H9 (cell line): ENCODE measurements at regions not wholly inside any gene's neighbourhood (a gene's known extent, or its start where the extent isn't known, plus 50 kb on each side); places are given as distances from the start of the nearest gene placed in this dataset.

Experiments
- DNase-seq: peaks from one replicate; pipeline ENCODE4 v3.0.0-alpha.2; 2017
- H2AFZ ChIP-seq: one replicate; pipeline ENCODE4 v1.6.1; 2013; ENCODE audit warnings: mild to moderate bottlenecking, low read length, control low read depth, moderate library complexity
- H2AK5ac ChIP-seq: 2 replicates; pipeline ENCODE4 v1.6.1; 2013; ENCODE audit warnings: low read length, control low read depth, mixed read lengths; ENCODE audit not compliant: insufficient read length
- H2BK120ac ChIP-seq: one replicate; pipeline ENCODE4 v1.6.1; 2013; ENCODE audit warnings: low read depth, mild to moderate bottlenecking, low read length, control low read depth, inconsistent platforms; ENCODE audit not compliant: poor library complexity, severe bottlenecking
- H2BK12ac ChIP-seq: 2 replicates; pipeline ENCODE4 v1.6.1; 2013; ENCODE audit warnings: low read length, control low read depth, mixed read lengths, low read depth; ENCODE audit not compliant: insufficient read length
- H2BK15ac ChIP-seq: 2 replicates; pipeline ENCODE4 v1.6.1; 2013; ENCODE audit warnings: low read depth, low read length, control low read depth
- H2BK20ac ChIP-seq: one replicate; pipeline ENCODE4 v1.6.1; 2013; ENCODE audit warnings: low read depth, mild to moderate bottlenecking, low read length, control low read depth, inconsistent platforms; ENCODE audit not compliant: poor library complexity, severe bottlenecking
- H2BK5ac ChIP-seq: 2 replicates; pipeline ENCODE4 v1.6.1; 2013; ENCODE audit warnings: low read length, control low read depth, mixed read lengths; ENCODE audit not compliant: insufficient read length
- H3K14ac ChIP-seq: 2 replicates; pipeline ENCODE4 v1.6.1; 2013; ENCODE audit warnings: low read length, control low read depth; ENCODE audit not compliant: insufficient read depth
- H3K18ac ChIP-seq: 2 replicates; pipeline ENCODE4 v1.6.1; 2013; ENCODE audit warnings: low read depth, mild to moderate bottlenecking, mixed read lengths, low read length, control low read depth; ENCODE audit not compliant: insufficient read length
- H3K23ac ChIP-seq: 2 replicates; pipeline ENCODE4 v1.6.1; 2013; ENCODE audit warnings: low read length, control low read depth, mixed read lengths, low read depth; ENCODE audit not compliant: insufficient read length
- H3K23me2 ChIP-seq: 2 replicates; pipeline ENCODE4 v1.6.1; 2013; ENCODE audit warnings: low read depth, mild to moderate bottlenecking, mixed read lengths, low read length, control low read depth; ENCODE audit not compliant: insufficient read length, poor library complexity, severe bottlenecking
- H3K27ac ChIP-seq: 2 replicates; pipeline ENCODE4 v1.5.1; 2013; ENCODE audit warnings: low read length, control low read depth, mixed read lengths, low read depth; ENCODE audit not compliant: insufficient read length
- H3K27me3 ChIP-seq: 2 replicates; pipeline ENCODE4 v1.6.1; 2013; ENCODE audit warnings: low read length, control low read depth, inconsistent platforms; ENCODE audit not compliant: insufficient read depth
- H3K4ac ChIP-seq: 2 replicates; pipeline ENCODE4 v1.6.1; 2013; ENCODE audit warnings: low read depth, mild to moderate bottlenecking, control low read depth, inconsistent platforms, low read length, moderate library complexity
- H3K4me1 ChIP-seq: 2 replicates; pipeline ENCODE4 v1.6.1; 2013; ENCODE audit warnings: low read length, control low read depth, inconsistent platforms; ENCODE audit not compliant: insufficient read depth
- H3K4me2 ChIP-seq: 2 replicates; pipeline ENCODE4 v1.6.1; 2013; ENCODE audit warnings: low read length, control low read depth, mixed read lengths; ENCODE audit not compliant: insufficient read length, insufficient read depth
- H3K56ac ChIP-seq: 2 replicates; pipeline ENCODE4 v1.6.1; 2013; ENCODE audit warnings: low read depth, mild to moderate bottlenecking, mixed read lengths, low read length, control low read depth; ENCODE audit not compliant: insufficient read length
- H3K79me1 ChIP-seq: 2 replicates; pipeline ENCODE4 v1.6.1; 2013; ENCODE audit warnings: low read depth, mild to moderate bottlenecking, moderate library complexity, low read length, control low read depth, inconsistent platforms; ENCODE audit not compliant: insufficient read depth, poor library complexity, severe bottlenecking
- H3K79me2 ChIP-seq: 2 replicates; pipeline ENCODE4 v1.6.1; 2013; ENCODE audit warnings: low read length, control low read depth, inconsistent platforms; ENCODE audit not compliant: insufficient read depth
- H3K9ac ChIP-seq: 2 replicates; pipeline ENCODE4 v1.6.1; 2013; ENCODE audit warnings: low read length, control low read depth, mixed read lengths; ENCODE audit not compliant: insufficient read length; ENCODE audit errors: extremely low read depth
- H3K9me3 ChIP-seq: one replicate; pipeline ENCODE4 v1.6.1; 2013; ENCODE audit warnings: low read depth, low read length, inconsistent platforms; ENCODE audit not compliant: control insufficient read depth
- H3T11ph ChIP-seq: one replicate; pipeline ENCODE4 v1.6.1; 2013; ENCODE audit warnings: mild to moderate bottlenecking, low read length, control low read depth, inconsistent platforms
- H4K20me1 ChIP-seq: one replicate; pipeline ENCODE4 v1.6.1; 2013; ENCODE audit not compliant: control insufficient read depth, insufficient read length, insufficient read depth
- H4K5ac ChIP-seq: 2 replicates; pipeline ENCODE4 v1.6.1; 2013; ENCODE audit warnings: low read depth, mild to moderate bottlenecking, mixed read lengths, low read length, control low read depth; ENCODE audit not compliant: insufficient read length
- H4K8ac ChIP-seq: replicated peaks from 2 replicates; pipeline ENCODE4 v1.6.1; 2013; ENCODE audit warnings: low read length, control low read depth, mixed read lengths, low read depth; ENCODE audit not compliant: insufficient read length
- H4K91ac ChIP-seq: 2 replicates; pipeline ENCODE4 v1.6.1; 2013; ENCODE audit warnings: low read depth, mild to moderate bottlenecking, moderate library complexity, mixed read lengths, low read length, control low read depth; ENCODE audit not compliant: insufficient read length
- H3K27ac Mint-ChIP-seq, 3 experiments: 2 replicates in 2 of 3; 3 replicates in 1 of 3; pipeline ENCODE4 v1.8.0; 2020 to 2021; ENCODE audit warnings: mixed read lengths in 3 of 3, mild to moderate bottlenecking in 1 of 3, moderate library complexity in 1 of 3
- H3K27me3 Mint-ChIP-seq: 2 replicates; pipeline ENCODE4 v1.8.0; 2021; ENCODE audit warnings: low read depth, mild to moderate bottlenecking, moderate library complexity, mixed read lengths
- H3K36me3 Mint-ChIP-seq, 3 experiments: 2 replicates in 2 of 3; 3 replicates in 1 of 3; pipeline ENCODE4 v1.8.0; 2020 to 2021; ENCODE audit warnings: low read depth in 3 of 3, mixed read lengths in 3 of 3; ENCODE audit not compliant: insufficient read depth in 1 of 3
- H3K4me1 Mint-ChIP-seq, 2 experiments: 2 replicates each; pipeline ENCODE4 v1.8.0; 2020; ENCODE audit warnings: mixed read lengths in 2 of 2
- H3K4me3 Mint-ChIP-seq, 2 experiments: 2 replicates in 1 of 2; 3 replicates in 1 of 2; pipeline ENCODE4 v1.8.0; 2020 to 2021; ENCODE audit warnings: mild to moderate bottlenecking in 2 of 2, mixed read lengths in 2 of 2, moderate library complexity in 1 of 2
- H3K9me3 Mint-ChIP-seq, 2 experiments: 2 replicates in 1 of 2; 3 replicates in 1 of 2; pipeline ENCODE4 v1.8.0; 2020; ENCODE audit warnings: mild to moderate bottlenecking in 2 of 2, mixed read lengths in 2 of 2, moderate library complexity in 1 of 2
- WGBS: extraction: QIAGEN DNeasy Blood & Tissue Kit; methylation state at CpG from one replicate; pipeline ENCODE4 v1.1.7; 2013; ENCODE audit warnings: missing lambda C conversion rate, low lambda C conversion rate, mixed read lengths; ENCODE audit not compliant: insufficient read length; ENCODE audit errors: extremely low coverage; 5-methylcytosine and 5-hydroxymethylcytosine counted together
- TF ChIP-seq, protein P1 (sequence below): fragments of 200-600 bp; sonication (generic); conservative IDR thresholded peaks from 3 replicates; pipeline ENCODE4 v1.8.0; 2021; ENCODE audit warnings: antibody characterized with exemption, mild to moderate bottlenecking

DNA sequence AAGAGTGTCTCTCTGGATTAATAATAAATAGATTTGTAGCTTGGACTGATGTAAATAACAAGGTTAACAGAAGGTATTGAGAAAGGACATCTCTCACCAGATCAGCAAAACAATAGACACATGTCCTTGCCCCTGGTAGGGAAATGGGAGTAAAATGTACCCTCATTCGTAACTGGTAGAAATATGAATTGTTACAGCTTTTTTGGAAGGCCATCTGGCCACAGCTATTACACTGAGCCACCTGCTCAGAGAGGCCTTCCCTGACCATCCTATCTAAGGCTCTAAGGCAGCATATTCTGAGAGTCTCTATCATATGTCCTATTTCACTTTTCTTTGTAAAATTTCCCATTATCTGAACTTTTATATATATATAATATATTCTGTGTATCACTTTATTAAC lies 129.1 kb upstream of the MAP1B start:
- Histone ChIP-seq H3K27me3 (no peaks in the 10 kb centered on the region), H3K14ac (no peak overlapping the region), H3K23ac (no peak overlapping the region), H4K91ac (no peak overlapping the region), H4K5ac (no peak overlapping the region), H2AK5ac (no peak overlapping the region), H2AFZ (no peak overlapping the region), H2BK15ac (no peak overlapping the region), H3K56ac (no peak overlapping the region), H3K4me1 (no peaks in the 10 kb centered on the region), H2BK5ac (no peak overlapping the region), H3K4ac (no peak overlapping the region), H2BK12ac (no peak overlapping the region), H3K9me3 (no peaks in the 10 kb centered on the region), H3K23me2 (no peaks in the 10 kb centered on the region), H4K20me1 (no peaks in the 10 kb centered on the region), H3K18ac (no peak overlapping the region), H3K9ac (no peak overlapping the region), H4K8ac (no peak overlapping the region), H3T11ph (no peak overlapping the region), H3K27ac (no peak overlapping the region), H3K79me1 (no peaks in the 10 kb centered on the region), H2BK120ac (no peak overlapping the region), H3K4me2 (no peak overlapping the region), H2BK20ac (no peak overlapping the region), H3K79me2 (no peaks in the 10 kb centered on the region)
- Mint-ChIP-seq H3K9me3 (peaks cover 8 to 20% of the 10 kb centered on the region in 2 experiments; a peak in 4 of 5 replicates), H3K36me3 (peaks cover 0 to 15% (median 2%) of the 10 kb centered on the region in 3 experiments; a peak in 3 of 7 replicates), H3K27ac (no peak overlapping the region; a peak in 1 of 7 replicates), H3K4me3 (no peak overlapping the region), H3K4me1 (no peaks in the 10 kb centered on the region), H3K27me3 (no peaks in the 10 kb centered on the region)
- TF ChIP-seq, protein P1, sequence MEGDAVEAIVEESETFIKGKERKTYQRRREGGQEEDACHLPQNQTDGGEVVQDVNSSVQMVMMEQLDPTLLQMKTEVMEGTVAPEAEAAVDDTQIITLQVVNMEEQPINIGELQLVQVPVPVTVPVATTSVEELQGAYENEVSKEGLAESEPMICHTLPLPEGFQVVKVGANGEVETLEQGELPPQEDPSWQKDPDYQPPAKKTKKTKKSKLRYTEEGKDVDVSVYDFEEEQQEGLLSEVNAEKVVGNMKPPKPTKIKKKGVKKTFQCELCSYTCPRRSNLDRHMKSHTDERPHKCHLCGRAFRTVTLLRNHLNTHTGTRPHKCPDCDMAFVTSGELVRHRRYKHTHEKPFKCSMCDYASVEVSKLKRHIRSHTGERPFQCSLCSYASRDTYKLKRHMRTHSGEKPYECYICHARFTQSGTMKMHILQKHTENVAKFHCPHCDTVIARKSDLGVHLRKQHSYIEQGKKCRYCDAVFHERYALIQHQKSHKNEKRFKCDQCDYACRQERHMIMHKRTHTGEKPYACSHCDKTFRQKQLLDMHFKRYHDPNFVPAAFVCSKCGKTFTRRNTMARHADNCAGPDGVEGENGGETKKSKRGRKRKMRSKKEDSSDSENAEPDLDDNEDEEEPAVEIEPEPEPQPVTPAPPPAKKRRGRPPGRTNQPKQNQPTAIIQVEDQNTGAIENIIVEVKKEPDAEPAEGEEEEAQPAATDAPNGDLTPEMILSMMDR: no peak
- WGBS: no CpG with 5 or more reads among the region's 1 CpG
- no peak for DNase-seq
